Type B pancreatic cell (in vitro differentiated cells): ENCODE measurements at regions not wholly inside any gene's neighbourhood (a gene's known extent, or its start where the extent isn't known, plus 50 kb on each side); places are given as distances from the start of the nearest gene placed in this dataset.
"Not testable (repeated sequence)": the region's sequence is repeated elsewhere in the genome, so short reads cannot be mapped to it uniquely, and the experiment has no call there.

Experiments used
- DNase-seq: peaks from one replicate; pipeline ENCODE4 v3.0.0; 2021; ENCODE audit warnings: mixed read lengths; ENCODE audit not compliant: unreplicated experiment; ENCODE audit errors: extremely low spot score
- H3K27ac Mint-ChIP-seq: 2 replicates; pipeline ENCODE4 v1.8.0; 2021; ENCODE audit warnings: mild to moderate bottlenecking, mixed read lengths
- H3K27me3 Mint-ChIP-seq: 2 replicates; pipeline ENCODE4 v1.8.0; 2021; ENCODE audit warnings: mixed read lengths
- H3K36me3 Mint-ChIP-seq: 2 replicates; pipeline ENCODE4 v1.8.0; 2021; ENCODE audit warnings: mixed read lengths
- H3K4me1 Mint-ChIP-seq: one replicate; pipeline ENCODE4 v1.8.0; 2021; ENCODE audit warnings: mixed read lengths; ENCODE audit not compliant: unreplicated experiment
- H3K4me3 Mint-ChIP-seq: 2 replicates; pipeline ENCODE4 v1.8.0; 2021; ENCODE audit warnings: mild to moderate bottlenecking, mixed read lengths
- H3K9me3 Mint-ChIP-seq: 2 replicates; pipeline ENCODE4 v1.8.0; 2021; ENCODE audit warnings: mixed read lengths
- TF ChIP-seq, protein P1 (sequence below): fragments of 200-600 bp; sonication (generic); conservative IDR thresholded peaks from 2 replicates; pipeline ENCODE4 v1.5.0; 2021; ENCODE audit warnings: antibody characterized with exemption, mild to moderate bottlenecking

DNA sequence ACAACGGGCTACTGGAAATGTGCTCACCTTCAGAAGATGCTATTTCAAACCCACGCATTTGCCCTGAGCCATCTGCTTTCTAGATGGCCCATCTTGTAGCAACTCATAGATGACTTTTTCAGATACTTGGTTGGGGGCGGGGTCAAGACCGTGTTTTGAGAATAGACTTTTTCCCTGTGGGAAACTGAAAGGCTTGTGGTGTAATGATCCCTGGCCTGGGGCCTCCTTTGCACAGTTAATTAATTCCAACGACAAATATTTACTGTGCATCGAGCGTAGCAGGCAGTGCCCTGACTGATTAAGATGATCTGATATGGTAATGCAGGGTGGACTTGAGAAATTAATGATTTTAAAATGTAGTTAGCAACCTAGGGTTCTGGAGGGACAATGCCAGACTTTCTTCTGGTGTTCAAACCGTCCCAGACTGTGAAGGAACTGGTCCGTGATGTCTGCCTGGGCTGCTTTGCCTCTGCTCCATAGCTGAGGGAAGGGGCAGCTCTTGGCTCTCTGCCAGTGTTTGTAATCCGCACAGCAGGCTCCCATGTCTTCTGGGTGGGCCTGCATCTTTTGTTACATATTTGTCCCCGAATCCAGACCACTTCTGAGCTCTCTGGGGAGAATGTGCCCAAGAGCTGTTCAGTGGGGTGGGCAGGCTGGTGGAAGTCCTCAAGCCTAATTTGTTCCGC lies 84.8 kb downstream of the ADAMTS15 start:
- Mint-ChIP-seq H3K9me3 (no peaks in the 10 kb centered on the region), H3K36me3 (no peaks in the 10 kb centered on the region), H3K27me3 (peaks cover 11% of the 10 kb centered on the region), H3K4me3 (no peak overlapping the region), H3K4me1 (peaks cover 46% of the 10 kb centered on the region), H3K27ac (no peak overlapping the region)
- TF ChIP-seq, protein P1, sequence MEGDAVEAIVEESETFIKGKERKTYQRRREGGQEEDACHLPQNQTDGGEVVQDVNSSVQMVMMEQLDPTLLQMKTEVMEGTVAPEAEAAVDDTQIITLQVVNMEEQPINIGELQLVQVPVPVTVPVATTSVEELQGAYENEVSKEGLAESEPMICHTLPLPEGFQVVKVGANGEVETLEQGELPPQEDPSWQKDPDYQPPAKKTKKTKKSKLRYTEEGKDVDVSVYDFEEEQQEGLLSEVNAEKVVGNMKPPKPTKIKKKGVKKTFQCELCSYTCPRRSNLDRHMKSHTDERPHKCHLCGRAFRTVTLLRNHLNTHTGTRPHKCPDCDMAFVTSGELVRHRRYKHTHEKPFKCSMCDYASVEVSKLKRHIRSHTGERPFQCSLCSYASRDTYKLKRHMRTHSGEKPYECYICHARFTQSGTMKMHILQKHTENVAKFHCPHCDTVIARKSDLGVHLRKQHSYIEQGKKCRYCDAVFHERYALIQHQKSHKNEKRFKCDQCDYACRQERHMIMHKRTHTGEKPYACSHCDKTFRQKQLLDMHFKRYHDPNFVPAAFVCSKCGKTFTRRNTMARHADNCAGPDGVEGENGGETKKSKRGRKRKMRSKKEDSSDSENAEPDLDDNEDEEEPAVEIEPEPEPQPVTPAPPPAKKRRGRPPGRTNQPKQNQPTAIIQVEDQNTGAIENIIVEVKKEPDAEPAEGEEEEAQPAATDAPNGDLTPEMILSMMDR: no peak
- DNase-seq: no peak

DNA sequence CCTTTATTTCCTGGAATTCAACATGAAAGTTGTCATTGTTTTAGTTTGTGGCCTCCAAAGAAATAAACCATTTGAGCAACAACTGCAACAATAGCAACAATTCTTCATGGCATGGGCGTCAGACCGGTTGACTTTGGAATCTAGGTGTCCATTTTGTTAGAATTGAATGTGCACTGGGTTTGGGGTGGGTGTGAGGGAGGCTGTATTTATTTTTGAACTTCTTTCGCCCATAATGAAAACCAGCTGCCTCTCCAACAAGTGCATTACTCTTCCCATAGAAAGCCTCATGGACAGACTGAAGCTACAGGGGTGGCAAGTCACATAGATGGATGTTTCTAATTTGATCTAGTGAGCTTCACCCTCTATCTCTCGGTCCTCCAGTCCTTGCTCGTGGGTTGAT lies 85.4 kb downstream of the ADAMTS15 start:
- TF ChIP-seq, protein P1: no peak
- H3K27me3 Mint-ChIP-seq: peaks cover 11% of the 10 kb centered on the region
- no peak for DNase-seq
- H3K36me3 Mint-ChIP-seq: no peaks in the 10 kb centered on the region
- peaks cover 40% of the 10 kb centered on the region for H3K4me1 Mint-ChIP-seq
- no peak overlapping the region for H3K4me3 Mint-ChIP-seq
- no peaks in the 10 kb centered on the region for H3K9me3 Mint-ChIP-seq
- no peak overlapping the region for H3K27ac Mint-ChIP-seq

DNA sequence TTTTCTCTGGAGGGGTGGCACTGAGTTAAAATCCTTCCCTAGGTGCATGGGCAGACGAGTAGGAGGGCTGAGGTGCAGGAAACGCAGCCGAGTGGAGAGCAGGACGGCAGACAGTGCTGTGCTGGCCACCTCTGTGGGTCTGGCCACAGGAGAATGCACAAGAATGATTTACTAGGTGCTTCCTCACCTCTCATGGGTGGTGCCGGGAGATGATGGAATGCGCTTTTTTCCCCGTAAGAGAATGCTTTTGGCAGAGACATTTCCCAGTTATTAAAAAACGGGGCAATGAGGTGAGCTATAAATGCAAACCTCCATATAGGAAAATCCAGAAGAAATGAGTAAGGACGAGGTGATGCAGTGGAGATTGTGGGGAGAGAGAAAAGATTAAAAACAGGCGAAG lies 86.1 kb downstream of the ADAMTS15 start:
- DNase-seq: no peak
- no peak overlapping the region for H3K27ac Mint-ChIP-seq
- TF ChIP-seq, protein P1: no peak
- no peaks in the 10 kb centered on the region for H3K36me3 Mint-ChIP-seq
- no peak overlapping the region for H3K4me3 Mint-ChIP-seq
- H3K9me3 Mint-ChIP-seq: peaks cover 4% of the 10 kb centered on the region
- peaks cover 39% of the 10 kb centered on the region for H3K4me1 Mint-ChIP-seq
- peaks cover 16% of the 10 kb centered on the region for H3K27me3 Mint-ChIP-seq

DNA sequence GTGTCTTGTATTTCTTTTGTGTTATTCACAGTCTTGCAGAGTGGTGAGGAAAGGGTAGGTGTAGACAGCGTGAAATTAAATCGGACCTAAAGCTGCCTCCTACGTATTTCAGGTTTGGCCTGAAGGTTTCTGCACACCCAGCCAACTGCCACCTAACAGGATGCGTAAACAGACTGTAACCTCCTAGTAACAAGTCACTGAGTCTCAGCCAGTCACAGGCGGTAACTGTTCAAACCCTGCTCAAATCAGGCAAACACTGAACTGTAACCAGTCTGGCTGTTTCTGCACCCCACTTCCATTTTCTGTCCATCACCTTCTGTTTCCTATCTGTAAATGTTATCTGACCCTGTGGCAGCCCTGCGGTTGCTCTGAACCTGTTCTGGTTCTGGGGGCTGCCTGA lies 87.1 kb downstream of the ADAMTS15 start:
- Mint-ChIP-seq H3K27me3 (peaks cover 16% of the 10 kb centered on the region), H3K9me3 (peaks cover 4% of the 10 kb centered on the region), H3K36me3 (no peaks in the 10 kb centered on the region), H3K4me3 (no peak overlapping the region), H3K27ac (no peak overlapping the region), H3K4me1 (peaks cover 39% of the 10 kb centered on the region)
- no peak for DNase-seq
- TF ChIP-seq, protein P1: no peak

DNA sequence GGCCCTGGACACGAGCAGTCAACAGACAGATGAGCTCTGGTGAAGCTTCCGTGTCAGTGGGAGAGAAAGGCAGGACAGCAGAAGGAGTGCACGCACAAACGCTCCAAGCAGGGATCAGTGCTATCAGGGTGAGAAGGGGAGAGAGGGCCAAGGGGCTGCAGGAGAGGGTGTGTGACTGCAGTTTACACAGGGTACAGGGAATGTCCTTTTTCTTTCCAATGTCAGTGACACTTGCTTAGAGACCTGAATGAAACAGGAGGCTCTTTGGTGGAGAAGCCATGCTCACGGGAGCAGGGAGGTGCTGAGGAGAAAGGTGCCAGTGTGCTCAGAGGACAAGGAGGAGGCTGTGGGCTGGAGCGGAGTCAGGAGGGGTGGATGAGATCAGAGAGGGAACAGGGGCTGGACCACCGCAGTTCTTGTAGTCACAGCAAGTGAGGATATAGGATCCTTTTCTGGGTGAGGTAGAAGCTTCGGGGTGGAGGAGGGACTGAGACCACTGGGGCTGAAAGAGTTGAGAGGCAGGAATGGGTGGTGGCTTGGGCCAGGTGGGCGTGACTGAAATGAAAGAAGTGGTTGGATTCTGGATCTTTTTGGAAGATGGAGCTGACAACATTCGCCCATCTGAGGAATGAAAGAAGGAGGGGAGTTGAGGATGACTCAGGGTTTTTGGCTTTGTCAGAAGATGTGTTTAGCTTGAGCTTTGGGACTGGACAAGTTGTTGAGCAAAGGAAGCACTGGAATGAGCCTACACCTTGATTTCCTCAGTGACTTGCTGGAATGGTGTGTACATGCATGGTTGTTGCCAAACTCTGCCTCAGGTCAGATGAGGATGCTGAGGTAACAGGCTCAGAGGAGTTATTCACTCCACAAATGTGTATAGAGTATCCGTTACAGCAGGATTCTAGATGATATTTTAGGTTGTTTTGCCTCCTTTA lies 87.9 kb downstream of the ADAMTS15 start:
- no peak overlapping the region for H3K27ac Mint-ChIP-seq
- H3K4me3 Mint-ChIP-seq: no peak overlapping the region
- H3K9me3 Mint-ChIP-seq: peaks cover 4% of the 10 kb centered on the region
- peaks cover 16% of the 10 kb centered on the region for H3K27me3 Mint-ChIP-seq
- H3K4me1 Mint-ChIP-seq: peaks cover 39% of the 10 kb centered on the region
- no peaks in the 10 kb centered on the region for H3K36me3 Mint-ChIP-seq
- DNase-seq: no peak
- TF ChIP-seq, protein P1: no peak

DNA sequence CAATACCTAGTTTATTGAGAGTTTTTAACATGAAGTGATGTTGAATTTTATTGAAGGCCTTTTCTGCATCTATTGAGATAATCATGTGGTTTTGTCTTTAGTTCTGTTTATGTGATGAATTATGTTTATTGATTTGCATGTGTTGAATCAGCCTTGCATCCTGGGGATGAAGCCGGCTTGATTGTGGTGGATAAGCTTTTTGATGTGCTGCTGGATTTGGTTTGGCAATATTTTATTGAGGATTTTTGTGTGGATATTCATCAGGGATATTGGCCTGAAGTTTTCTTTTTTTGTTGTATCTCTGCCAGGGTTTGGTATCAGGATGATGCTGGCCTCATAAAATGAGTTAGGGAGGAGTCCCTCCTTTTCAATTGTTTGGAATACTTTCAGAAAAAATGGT lies 91.2 kb downstream of the ADAMTS15 start:
- DNase-seq, H3K27ac Mint-ChIP-seq, H3K9me3 Mint-ChIP-seq, H3K4me3 Mint-ChIP-seq, H3K36me3 Mint-ChIP-seq: not testable (repeated sequence)
- peaks cover 15% of the 10 kb centered on the region for H3K27me3 Mint-ChIP-seq
- H3K4me1 Mint-ChIP-seq: peaks cover 19% of the 10 kb centered on the region
